ENCODE measurements at regions not wholly inside any gene's neighbourhood (a gene's known extent, or its start where the extent isn't known, plus 50 kb on each side); places are given as distances from the start of the nearest gene placed in this dataset.

DNA sequence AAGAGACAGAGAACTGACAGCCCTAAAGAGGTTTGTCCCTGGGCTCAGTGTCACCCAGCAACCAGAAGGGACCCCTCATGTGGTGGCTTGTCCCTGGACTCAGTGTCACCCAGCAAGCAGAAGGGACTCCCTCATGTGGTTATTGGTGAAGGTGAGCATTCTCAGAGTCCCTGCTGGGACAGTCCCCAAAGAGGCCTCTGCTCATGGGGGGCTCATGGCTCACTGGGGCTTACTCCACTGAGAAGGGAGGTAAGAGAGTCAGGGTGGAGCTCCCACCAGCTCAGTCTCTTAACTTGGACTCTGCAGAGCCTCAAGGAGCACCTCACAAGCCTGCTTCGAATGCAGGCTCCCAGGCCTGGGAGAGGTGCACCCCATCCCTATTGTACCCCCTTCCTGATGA, 145.2 kb upstream of the COPS8 start:
- no peak for DNase-seq

DNA sequence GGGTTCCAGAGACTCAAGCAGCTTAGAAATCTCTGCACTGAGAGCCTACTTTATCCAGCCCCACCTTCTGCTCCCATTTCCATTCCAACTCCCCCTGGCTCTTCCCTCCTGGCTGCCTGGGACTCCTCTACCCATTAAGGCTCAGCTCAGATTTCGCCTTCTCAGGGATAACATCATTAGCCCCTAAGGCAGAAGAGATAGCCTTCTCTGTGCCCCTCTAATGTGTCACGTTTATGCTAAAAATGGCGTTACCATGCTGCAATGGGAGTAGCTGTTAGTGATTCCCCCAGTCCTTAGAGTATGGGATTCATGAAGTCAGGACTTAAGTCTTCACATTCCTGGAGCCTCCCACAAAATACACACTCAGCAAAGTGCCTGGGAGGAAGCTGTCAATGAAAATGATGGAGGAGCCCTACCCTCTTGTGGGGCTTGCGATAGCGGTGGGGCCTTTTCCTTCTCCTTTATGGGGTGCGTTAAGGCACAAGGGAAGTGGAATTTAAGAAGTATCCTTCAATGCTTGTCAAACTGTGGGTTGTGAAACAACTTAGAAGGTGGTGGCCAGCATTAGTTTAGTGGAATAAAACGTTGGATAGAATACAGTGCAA, 144.7 kb upstream of the COPS8 start:
- DNase-seq, result no peak

DNA sequence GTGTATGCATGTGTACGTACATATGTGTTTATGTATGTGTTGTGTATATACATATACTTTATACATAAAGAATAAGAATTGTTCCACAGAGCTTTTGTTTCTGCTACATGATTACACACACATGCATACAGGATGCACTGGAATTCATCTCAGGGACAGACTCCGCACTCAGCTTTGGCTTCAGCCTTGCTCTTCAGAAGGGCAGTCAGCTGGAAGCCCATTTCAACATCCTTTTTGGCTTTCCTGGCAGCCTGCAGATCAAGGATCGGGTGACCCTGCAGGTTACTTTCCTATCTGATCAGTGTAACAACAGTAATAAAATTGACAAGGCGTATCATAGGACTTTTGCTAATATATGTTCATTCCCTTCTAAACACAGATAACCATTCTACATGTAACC, 144.1 kb upstream of the COPS8 start:
- no peak for DNase-seq

DNA sequence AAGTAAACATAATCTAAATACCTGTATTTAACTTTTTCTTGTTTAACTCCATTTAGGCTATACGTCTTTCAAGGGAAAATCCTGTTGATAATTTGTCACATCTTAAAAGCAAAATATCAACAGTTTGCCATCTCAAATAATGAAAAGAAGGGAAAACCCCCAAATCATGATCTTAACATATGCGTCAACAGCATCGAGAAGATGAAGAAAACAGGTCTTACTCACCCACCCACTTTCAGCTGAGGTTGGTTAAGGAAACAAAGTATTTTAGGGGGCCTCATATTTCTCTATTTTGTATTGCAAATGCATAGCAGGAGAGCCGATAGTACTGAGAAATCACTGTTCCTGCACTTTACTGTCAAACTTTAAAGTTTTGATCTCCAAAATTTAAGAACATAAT, 143.1 kb upstream of the COPS8 start:
- DNase-seq, result no peak

DNA sequence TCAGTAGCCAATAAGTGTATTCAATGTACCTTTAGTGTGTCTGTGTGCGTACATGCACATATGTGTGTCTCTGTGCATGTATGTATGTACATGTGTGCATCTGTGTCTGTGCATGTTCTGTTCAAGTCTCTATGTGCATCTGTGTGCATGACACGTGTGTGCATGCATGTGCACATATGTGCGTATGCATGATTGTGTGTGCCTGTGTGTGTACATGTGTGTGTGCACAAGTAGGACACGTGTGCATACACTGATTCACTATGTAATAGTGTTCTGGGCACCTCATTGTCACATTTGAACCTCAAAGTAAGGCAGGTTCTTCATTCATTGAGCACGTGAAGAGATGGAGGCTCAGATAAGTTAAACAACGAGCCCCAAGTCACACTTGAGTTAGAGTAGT, 142.6 kb upstream of the COPS8 start:
- DNase-seq, result no peak

DNA sequence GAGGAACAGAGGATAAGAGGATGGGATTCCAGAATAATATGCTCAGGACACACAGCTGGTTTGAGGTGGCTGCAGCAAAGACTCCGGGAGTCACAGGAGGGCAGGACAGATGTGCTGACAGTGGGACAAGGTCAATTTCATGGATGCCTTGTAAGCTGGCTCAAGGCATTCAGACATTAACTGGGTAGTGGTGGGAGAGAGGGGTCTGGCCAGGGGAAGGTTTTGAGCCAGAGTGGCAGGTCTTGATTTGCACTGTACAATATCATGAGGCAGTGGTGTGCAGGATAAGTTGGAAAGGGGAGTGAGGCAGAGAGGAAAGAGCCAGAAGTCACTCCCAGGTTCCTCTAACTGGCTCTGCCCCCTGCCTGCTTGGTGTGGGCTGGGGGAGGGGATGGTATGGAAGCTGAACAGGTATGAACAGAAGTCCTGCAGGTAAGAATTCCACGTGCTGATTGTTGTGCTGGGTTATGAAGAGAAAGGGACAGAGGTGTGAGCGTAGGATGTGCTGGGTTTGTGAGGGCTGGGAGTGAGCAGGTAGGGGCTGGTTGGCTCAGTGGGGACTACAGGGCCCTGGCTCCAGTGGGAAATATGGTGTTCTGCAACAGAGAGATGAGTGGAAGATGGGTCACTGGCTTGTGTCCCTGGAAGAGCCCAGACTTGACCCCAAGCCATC, 141.7 kb upstream of the COPS8 start:
- no peak for DNase-seq

DNA sequence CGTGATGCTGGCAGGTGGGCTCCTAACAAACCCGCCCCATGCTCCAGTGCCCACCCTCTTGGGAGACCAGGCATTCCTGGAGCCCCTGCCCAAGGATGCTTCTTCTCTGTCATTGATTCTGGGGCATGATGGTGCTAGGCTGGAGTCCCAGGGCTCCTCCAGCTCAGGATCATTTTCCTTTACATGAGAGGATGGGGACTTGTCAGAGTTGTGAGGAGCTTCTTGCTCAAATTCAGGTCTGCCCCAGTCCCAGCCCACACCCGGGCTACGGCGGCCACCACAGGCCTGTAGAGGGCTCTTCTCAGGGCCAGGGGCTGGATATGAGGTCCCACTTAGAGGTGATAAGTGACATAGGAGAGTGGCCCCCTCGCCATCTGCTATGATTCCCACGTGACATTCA, 141.1 kb upstream of the COPS8 start:
- DNase-seq, result no peak

DNA sequence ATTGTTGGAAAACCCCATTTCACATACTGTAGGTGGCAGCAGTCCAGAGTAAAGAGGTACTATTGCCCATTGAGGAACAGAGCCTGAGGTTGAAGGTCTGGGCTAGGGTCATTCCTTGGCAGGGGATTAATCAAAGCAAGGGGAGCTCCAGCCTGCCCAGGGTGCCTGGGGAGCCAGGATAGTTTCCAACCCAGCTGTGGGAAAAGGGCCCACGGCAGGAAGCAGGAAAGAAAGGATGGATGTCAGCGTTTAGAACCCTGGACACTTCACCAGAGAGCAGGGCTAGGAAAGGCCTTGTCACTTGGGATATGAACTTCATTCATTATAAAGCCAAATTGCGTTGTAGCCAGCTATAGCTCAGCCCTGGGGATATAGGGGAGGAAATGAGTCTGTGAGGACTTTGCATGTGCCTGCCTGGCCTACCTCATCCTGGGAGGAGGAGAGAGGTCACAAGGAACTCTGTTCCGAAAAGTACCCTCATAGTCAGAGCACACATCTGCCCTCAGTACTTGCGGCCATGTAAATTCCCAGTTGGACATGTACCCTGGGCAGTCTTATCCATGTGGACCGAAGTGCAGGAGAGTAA, 140.2 kb upstream of the COPS8 start:
- DNase-seq, result no peak

DNA sequence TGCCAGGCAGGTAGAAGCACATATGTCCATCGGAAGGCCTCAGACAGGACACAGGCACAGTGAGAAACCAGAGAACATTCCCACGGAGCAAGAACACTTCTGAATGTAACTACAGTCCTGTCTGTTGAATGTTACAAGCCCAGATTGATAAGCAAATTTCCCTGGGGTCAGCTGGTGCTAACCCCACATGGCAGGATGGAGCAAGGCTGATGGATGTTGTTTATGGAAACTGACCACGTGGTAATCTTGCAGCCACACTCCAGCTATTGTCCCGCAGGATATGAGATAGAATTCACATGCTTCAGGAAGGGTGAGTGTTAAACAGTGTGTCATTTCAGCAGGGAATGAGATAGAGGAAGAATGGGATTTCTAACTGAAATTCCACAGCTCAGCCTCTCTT, 138.8 kb upstream of the COPS8 start:
- no peak for DNase-seq

DNA sequence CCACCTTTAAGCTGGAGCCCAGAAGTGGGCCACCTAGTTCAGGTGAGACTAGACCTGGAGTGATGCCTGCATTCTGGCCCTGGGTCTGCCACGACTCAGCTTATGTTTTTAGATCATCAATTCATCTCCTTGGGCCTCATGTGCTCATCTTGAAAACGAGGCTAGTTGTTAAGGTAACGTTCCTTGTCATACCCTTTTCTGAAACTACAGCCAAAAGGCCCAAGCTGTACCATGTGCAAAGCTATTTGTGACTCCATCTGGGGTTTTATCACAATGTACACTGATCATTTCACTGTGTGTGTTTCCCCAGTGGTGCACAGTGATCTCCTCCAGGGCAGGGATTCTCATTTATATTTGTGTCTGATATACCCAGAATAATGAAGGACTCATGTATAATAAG, 138.4 kb upstream of the COPS8 start:
- no peak for DNase-seq

DNA sequence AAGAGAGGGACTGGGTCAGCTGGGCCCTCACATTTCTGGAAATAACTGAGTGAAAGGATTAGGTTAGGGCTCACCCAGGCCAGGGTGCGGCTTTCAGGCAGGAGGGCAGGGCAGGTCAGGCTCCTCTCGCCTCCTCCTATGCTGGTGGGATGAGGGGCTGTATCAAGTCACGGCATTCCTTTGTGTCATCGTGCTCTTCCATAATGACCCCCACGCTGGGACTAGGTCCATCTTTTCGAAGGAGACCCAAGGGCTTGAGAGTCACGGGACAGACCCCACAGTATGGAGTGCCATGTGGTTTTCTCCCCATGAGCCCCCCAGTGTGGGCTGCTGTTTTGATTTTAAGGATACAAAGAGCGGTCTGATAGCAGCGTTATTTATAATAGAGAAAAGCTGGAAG, 137.8 kb upstream of the COPS8 start:
- no peak for DNase-seq

DNA sequence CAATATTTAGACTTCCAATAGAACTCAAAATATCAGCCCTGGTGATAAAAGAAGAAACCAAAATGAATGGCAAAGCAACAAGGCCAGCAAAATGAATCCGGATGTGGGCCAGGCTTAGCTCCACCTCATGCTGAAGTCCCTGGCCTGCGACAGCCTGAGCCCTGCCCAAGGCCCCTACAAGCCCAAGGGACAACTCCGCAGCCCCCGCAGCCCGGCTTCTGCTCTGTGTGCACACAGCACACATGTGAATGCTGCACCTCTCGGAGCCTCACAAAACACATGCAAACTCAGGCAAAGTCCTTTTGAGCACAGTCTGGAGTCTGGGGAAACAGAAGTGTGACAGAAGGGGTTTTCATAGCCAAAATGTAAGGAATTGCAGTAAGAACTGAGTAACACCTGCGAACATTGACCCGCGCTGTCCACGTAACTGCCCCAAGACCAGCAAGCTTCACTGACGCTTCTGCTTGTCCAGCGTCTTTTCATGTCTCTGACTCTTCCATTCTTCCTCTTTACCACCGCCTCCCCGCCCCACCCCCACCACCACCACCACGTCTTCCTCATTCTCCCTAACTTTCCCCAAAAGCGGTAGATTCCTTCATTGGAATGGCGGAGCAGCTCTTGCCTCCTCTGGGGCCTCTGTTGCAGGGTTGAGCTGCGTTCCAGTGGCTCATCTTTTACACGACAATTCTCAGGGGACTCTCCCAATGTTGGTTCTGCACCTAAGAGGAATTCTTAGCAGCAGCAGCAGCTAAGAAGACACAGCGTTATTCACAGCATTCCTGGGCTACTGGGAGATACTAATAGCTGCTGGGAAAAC, 136.4 kb upstream of the COPS8 start:
- no peak for DNase-seq

DNA sequence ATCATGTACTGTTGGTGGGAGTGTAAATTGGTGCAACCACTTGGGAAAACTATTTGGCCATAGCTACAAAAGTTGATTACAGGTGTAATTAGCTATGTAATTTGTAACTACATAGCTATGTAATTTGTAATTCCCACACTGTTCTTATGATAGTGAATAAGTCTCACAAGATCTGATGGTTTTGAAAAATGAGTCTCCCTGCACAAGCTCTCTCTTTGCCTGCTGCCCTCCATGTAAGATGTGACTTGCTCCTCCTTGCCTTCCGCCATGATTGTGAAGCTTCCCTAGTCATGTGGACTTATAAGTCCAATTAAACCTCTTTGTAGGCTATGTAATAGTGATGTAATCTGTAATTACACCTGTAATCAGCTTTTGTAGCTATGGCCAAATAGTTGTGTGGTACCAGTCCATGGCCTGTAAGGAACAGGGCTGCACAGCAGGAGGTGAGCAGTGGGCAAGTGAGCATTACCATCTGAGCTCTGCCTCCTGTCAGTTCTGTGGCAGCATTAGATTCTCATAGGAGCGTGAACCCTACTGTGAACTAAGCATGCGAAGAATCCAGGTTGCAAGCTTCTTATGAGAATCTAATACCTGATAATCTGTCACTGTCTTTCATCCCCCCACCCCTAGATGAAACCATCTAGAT, 133.7 kb upstream of the COPS8 start:
- no peak for DNase-seq

DNA sequence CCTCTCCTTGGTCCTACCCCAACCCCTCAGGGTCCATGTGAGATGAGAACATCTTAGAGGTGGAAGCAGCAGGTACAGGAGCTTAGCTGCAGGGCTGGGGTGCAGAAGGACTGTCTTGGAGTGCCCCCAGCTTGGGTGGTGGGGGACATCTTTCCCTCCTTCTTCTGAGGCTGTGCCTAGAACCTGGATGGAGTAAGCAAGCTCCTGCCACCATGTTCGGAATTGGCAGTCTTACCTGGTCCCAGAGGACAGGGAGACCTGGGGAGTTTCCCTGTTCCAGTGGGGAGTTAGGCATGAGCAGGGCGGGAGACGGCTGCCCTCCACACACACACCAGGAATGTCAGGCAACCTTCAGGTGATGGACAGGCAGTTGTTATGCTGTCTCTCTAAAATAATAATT, 131.0 kb upstream of the COPS8 start:
- DNase-seq, result no peak

DNA sequence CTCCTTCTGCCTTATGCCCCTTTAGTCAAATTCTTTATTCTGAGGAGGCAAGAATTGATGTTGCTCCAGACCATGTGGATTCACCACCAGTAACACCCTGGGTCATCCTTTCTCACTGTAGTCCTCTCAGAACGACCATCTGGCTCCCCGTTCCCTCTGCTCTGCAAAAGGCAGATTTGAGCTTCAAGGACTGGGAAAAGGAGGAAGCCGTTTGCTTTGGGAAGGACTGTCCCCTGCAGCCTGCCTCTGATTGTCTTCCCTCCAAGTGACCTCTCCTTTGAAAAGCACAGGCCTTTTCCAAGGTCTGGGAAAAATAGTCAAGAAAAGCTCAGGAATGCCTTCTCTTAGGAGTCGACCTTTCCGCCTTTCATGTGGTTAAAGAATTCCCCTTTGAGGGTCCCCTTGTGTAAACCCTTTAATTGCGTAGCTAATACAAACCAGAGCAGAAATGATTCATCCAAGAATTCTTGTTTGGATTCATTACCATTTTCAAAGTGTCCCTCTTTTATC, 130.1 kb upstream of the COPS8 start:
- no peak for DNase-seq

DNA sequence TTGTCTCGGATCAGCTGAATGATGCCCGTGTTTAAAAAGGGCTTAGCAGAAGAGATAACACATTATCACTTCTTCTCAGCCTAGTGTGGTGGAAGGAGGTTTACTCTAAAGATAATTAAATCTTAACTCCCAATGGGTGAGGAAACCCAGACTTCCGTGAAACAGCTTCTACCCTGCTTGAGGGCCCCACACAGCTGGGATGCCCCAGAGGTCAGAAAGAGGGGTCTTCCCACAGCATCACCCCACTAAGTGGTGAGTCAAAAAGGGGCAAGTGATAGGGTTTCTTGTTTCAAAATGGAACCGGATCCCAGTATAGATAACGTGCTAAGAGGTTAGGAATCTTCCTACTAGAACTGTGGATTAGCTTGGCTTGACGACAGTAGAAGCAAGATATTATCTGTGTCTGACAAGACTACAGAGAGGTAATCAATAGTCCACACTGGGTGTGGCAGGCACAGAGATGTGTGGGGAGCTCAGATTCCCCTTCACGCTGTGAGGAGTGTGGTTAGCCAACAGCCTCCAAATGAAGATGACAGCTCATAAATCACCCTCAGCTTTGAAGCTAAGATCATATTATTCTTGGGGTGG, 129.6 kb upstream of the COPS8 start:
- DNase-seq, result no peak

DNA sequence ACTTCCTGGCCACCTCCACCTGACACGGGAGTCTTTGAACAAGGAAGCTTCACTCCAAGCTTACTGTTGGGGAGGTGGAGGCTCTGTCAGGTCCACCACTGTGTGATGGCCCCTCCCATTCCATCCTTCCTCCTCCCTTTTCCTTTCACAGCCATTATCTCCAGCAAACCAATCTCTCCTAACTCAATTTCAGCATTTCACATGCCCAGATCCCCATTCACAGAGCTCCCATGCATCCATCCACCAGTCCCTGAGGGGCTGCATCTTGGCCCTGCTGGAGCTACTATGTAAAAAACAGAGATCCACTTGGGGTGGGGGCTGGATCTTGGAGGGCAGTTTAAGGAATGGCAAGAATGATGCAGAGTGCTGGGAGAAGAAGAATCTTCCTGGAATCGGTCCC, 129.0 kb upstream of the COPS8 start:
- no peak for DNase-seq

DNA sequence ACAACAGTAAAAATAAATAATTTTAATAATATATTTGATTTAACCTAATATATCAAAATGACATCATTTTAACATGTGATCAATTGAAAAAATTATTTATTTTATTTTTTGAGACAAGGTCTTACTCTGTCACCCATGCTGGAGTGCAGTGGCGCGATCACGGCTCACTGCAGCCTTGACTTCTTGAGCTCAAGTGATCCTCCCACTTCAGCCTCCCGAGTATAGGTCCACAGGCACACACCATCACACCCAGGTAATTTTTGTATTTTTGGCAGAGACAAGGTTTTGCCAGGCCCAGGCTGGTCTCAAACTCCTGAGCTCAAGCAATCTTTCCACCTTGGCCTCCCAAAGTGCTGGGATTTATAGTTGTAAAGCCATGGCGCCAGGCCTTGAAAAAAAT, 126.7 kb upstream of the COPS8 start:
- DNase-seq, result no peak

DNA sequence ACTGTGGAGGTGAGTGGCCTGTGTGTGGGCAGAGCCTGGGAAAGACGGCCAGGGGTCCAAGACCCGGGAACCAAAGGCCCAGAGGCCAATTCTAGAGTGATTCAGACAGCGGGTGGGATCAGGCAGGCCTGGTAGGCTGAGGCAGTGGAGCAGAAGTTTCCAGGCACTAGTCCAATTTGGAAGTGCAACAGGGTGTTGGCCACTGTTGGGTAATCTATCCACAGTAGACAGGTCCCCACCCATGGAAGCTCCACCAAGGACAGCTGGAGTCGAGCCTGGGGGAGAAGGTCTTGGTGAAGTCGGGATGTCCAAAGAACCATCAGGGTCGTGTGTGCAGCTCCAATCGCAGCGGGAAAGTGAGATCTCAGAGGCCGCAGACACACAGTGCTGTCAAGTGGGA, 125.8 kb upstream of the COPS8 start:
- DNase-seq, result no peak

DNA sequence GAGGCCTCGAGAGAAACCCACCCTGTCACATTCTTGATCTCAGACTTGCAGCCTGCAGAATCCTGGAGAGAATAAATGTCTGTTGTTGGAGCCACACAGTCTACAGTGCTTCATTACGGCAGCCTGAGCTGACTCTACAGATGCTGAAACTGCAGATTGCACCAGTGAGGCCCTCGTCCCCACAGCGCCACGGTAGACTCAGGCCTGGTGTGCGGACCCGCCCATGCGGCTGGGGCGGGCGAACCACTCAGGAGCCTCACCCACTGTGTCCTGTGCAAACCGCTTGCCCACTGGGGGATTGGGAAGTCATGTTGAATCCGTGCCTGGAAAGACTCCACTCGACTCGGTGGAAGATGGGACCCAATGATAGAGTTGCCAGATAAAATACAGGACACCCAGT, 125.2 kb upstream of the COPS8 start:
- DNase-seq, result no peak

DNA sequence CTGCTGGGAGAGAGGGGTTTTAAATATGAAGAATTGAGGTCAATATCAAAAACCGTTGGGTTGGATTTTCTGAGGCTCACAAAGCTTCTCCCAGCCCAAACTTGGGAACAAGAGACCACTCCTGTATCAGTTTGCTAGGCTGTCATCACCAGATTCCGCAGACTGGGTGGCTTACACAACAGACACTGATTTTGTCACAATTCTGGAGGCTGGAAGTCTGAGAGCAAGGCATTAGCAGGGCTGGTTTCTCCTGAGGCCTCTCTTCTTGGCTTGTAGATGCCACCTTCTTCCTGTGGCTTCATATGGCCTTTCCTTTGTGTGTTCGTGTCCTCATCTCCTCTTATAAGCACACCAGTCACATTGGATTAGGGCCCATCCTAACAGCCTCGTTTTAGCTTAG, 122.9 kb upstream of the COPS8 start:
- DNase-seq, result no peak

DNA sequence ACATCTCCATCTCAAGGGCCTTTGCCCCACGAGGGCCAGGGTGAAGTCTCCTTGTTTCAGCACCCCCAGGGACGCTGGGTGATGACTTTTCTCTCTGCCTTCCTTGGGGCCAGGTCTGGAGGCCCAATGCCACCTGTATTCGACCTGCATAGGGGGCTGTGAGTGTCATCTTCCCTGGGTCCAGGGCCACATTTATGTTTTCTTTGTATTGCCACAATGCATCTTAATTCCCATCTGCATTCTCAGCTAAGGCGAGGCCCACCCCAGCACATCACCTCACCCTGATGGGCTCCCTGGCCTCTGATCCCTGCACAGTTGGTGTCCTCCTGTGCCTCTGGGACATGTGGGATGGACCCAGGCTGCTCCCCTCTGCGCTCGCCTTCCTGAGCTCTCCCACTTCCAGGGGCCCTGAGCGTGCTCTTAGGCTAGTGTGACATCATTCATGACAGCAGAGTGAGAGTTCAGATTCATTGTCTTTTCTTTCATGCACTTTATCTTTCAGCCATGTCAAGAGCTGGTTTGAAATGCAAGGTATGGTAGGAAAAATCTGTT, 122.0 kb upstream of the COPS8 start:
- no peak for DNase-seq

DNA sequence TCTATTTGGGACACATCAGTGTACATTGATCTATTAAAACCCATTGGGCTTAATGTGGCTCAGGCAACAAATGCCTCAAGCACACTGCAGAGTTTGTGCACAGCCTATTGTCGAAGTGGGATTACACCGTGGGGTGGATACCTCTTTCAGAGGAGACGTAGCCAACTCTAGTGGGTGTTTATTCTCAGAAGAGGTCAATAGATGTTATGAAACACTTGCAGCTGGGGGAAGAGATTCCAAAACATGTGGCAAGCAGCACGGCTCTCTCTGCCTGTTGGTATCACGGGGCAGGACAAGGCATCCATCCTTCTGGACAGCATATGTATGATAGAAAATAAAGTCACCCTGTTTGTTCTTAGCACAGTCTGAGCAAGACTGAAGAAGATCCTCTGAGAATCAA, 121.4 kb upstream of the COPS8 start:
- no peak for DNase-seq
